Femur (tissue), 1 donor: ENCODE measurements at regions not wholly inside any gene's neighbourhood (a gene's known extent, or its start where the extent isn't known, plus 50 kb on each side); places are given as distances from the start of the nearest gene placed in this dataset.
A peak's percentile ranks its signal among the peaks of the same experiment; 100 is the strongest.

Source experiments
- DNase-seq: peaks from one replicate; pipeline ENCODE4 v3.0.0-alpha.2; 2017

- DNase-seq: no peak
Observed at GRCh38 chr9:8262625-8263622, 463.3 kb upstream of the DMAC1 start.

GRCh38 chr9:8261737-8262136, 462.2 kb upstream of the DMAC1 start:
- DNase-seq: no peak

GRCh38 chr9:8259028-8259427, 459.4 kb upstream of the DMAC1 start:
- no peak for DNase-seq

GRCh38 chr9:8256880-8257279, 457.3 kb upstream of the DMAC1 start:
- DNase-seq: no peak

GRCh38 chr9:8255850-8256249, 456.3 kb upstream of the DMAC1 start:
- no peak for DNase-seq

GRCh38 chr9:8254541-8254940, 455.0 kb upstream of the DMAC1 start:
- DNase-seq: no peak

- no peak for DNase-seq
Observed at GRCh38 chr9:8252445-8252844, 452.9 kb upstream of the DMAC1 start.

GRCh38 chr9:8251566-8251965, 452.0 kb upstream of the DMAC1 start:
- DNase-seq: no peak

GRCh38 chr9:8244505-8245092, 445.0 kb upstream of the DMAC1 start:
- no peak for DNase-seq

- DNase-seq: no peak
Observed at GRCh38 chr9:8241201-8241600, 441.6 kb upstream of the DMAC1 start.

- no peak for DNase-seq
Observed at GRCh38 chr9:8237096-8237495, 437.5 kb upstream of the DMAC1 start.

GRCh38 chr9:8235489-8235888, 435.9 kb upstream of the DMAC1 start:
- no peak for DNase-seq

GRCh38 chr9:8234316-8234715, 434.7 kb upstream of the DMAC1 start:
- no peak for DNase-seq

GRCh38 chr9:8232726-8233125, 433.1 kb upstream of the DMAC1 start:
- peak; percentile 20 for DNase-seq

- no peak for DNase-seq
Observed at GRCh38 chr9:8229226-8229625, 429.6 kb upstream of the DMAC1 start.

GRCh38 chr9:8224381-8224801, 424.8 kb upstream of the DMAC1 start:
- DNase-seq: peak; percentile 53

GRCh38 chr9:8223861-8224260, 424.3 kb upstream of the DMAC1 start:
- DNase-seq: no peak

GRCh38 chr9:8221462-8221861, 421.9 kb upstream of the DMAC1 start:
- DNase-seq: no peak

GRCh38 chr9:8208465-8208864, 408.9 kb upstream of the DMAC1 start:
- DNase-seq: no peak

- no peak for DNase-seq
Observed at GRCh38 chr9:8207596-8207995, 408.0 kb upstream of the DMAC1 start.

- no peak for DNase-seq
Observed at GRCh38 chr9:8206720-8207119, 407.1 kb upstream of the DMAC1 start.

- DNase-seq: no peak
Observed at GRCh38 chr9:8205576-8205975, 406.0 kb upstream of the DMAC1 start.

- no peak for DNase-seq
Observed at GRCh38 chr9:8189881-8190280, 390.3 kb upstream of the DMAC1 start.

GRCh38 chr9:8188723-8189407, 389.3 kb upstream of the DMAC1 start:
- DNase-seq: no peak
